Neural progenitor cell (in vitro differentiated cells): ENCODE measurements at regions not wholly inside any gene's neighbourhood (a gene's known extent, or its start where the extent isn't known, plus 50 kb on each side); places are given as distances from the start of the nearest gene placed in this dataset.

Source experiments
- EZH2 ChIP-seq: fragments of 200-600 bp; sonication (generic); IDR thresholded peaks from 2 replicates; pipeline ENCODE4 v1.6.1; 2017; ENCODE audit warnings: antibody characterized with exemption, mild to moderate bottlenecking, moderate library complexity
- EZH2phosphoT487 ChIP-seq: fragments of 200-600 bp; sonication (generic); IDR thresholded peaks from 2 replicates; pipeline ENCODE4 v1.6.1; 2017; ENCODE audit warnings: antibody characterized with exemption
- TF ChIP-seq, protein P1 (sequence below): fragments of 200-600 bp; sonication (generic); IDR thresholded peaks from 2 replicates; pipeline ENCODE4 v1.5.1; 2017; ENCODE audit warnings: antibody characterized with exemption, mild to moderate bottlenecking

DNA sequence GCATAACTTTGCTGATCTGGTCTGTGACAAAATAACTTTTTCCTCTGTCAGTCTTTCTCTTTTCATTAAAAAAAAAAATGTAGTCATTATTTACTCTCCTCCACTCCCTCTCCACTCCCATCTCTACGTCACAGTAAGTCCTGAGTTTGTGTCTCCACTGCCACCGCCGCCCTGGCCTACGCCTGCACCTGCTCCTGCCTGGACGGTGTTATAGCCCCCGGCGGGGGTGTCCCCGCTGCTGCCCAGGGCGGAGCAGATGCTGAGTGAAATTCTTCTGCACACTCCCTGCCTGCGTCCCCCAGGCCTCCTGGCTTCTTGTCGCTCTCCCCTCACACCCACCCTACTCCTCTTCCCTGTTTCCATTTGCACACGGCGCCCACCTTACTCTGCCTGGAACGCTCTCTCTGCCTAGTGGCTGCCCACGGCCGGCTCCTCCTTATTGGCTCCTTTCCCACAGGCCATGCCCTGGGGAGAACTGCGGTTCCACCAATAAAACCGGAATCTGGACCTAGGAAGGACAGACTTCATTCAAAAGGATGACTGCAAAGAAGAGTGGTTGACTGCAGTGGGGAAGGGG is 55.2 kb upstream of the C1orf174 start:
- TF ChIP-seq, protein P1, sequence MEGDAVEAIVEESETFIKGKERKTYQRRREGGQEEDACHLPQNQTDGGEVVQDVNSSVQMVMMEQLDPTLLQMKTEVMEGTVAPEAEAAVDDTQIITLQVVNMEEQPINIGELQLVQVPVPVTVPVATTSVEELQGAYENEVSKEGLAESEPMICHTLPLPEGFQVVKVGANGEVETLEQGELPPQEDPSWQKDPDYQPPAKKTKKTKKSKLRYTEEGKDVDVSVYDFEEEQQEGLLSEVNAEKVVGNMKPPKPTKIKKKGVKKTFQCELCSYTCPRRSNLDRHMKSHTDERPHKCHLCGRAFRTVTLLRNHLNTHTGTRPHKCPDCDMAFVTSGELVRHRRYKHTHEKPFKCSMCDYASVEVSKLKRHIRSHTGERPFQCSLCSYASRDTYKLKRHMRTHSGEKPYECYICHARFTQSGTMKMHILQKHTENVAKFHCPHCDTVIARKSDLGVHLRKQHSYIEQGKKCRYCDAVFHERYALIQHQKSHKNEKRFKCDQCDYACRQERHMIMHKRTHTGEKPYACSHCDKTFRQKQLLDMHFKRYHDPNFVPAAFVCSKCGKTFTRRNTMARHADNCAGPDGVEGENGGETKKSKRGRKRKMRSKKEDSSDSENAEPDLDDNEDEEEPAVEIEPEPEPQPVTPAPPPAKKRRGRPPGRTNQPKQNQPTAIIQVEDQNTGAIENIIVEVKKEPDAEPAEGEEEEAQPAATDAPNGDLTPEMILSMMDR: no peak
- TF ChIP-seq EZH2 (no peak), EZH2phosphoT487 (no peak)
